Neuron (in vitro differentiated cells): ENCODE measurements at regions not wholly inside any gene's neighbourhood (a gene's known extent, or its start where the extent isn't known, plus 50 kb on each side); places are given as distances from the start of the nearest gene placed in this dataset.

ENCODE experiments used
- H2AFZ ChIP-seq: one replicate; pipeline ENCODE4 v1.6.1; 2013; ENCODE audit warnings: low read depth, mild to moderate bottlenecking, inconsistent platforms, low read length, moderate library complexity
- H3K27me3 ChIP-seq: one replicate; pipeline ENCODE4 v1.6.1; 2013; ENCODE audit warnings: low read length; ENCODE audit not compliant: insufficient read depth
- H3K36me3 ChIP-seq: one replicate; pipeline ENCODE4 v1.6.1; 2013; ENCODE audit warnings: low read length; ENCODE audit not compliant: insufficient read depth
- H3K4me1 ChIP-seq: one replicate; pipeline ENCODE4 v1.6.1; 2013; ENCODE audit warnings: low read length; ENCODE audit not compliant: insufficient read depth
- H3K4me3 ChIP-seq: 2 replicates; pipeline ENCODE4 v1.5.1; 2013; ENCODE audit warnings: mild to moderate bottlenecking, low read length, moderate library complexity
- H3K9me3 ChIP-seq: one replicate; pipeline ENCODE4 v1.6.1; 2013; ENCODE audit warnings: low read length

- no peak overlapping the region for H2AFZ ChIP-seq
- H3K4me1 ChIP-seq: peaks cover 9% of the 10 kb centered on the region
- no peaks in the 10 kb centered on the region for H3K36me3 ChIP-seq
- no peaks in the 10 kb centered on the region for H3K9me3 ChIP-seq
- no peak overlapping the region for H3K4me3 ChIP-seq
- peaks cover 17% of the 10 kb centered on the region for H3K27me3 ChIP-seq
Observed at GRCh38 chr22:22424956-22425355, 83.6 kb downstream of the ZNF280B start.

- no peaks in the 10 kb centered on the region for H3K36me3 ChIP-seq
- H3K4me3 ChIP-seq: no peak overlapping the region
- no peak overlapping the region for H2AFZ ChIP-seq
- H3K9me3 ChIP-seq: no peaks in the 10 kb centered on the region
- peaks cover 13% of the 10 kb centered on the region for H3K27me3 ChIP-seq
- H3K4me1 ChIP-seq: peaks cover 9% of the 10 kb centered on the region
Observed at GRCh38 chr22:22425356-22425755, 83.2 kb downstream of the ZNF280B start.

- Histone ChIP-seq H3K4me3 (no peak overlapping the region), H2AFZ (no peak overlapping the region), H3K27me3 (peaks cover 13% of the 10 kb centered on the region), H3K36me3 (no peaks in the 10 kb centered on the region), H3K4me1 (peaks cover 9% of the 10 kb centered on the region), H3K9me3 (no peaks in the 10 kb centered on the region)
Observed at GRCh38 chr22:22425783-22426624, 82.5 kb downstream of the ZNF280B start.

- no peak overlapping the region for H2AFZ ChIP-seq
- H3K9me3 ChIP-seq: no peaks in the 10 kb centered on the region
- H3K4me1 ChIP-seq: peaks cover 9% of the 10 kb centered on the region
- peaks cover 7% of the 10 kb centered on the region for H3K27me3 ChIP-seq
- no peak overlapping the region for H3K4me3 ChIP-seq
- no peaks in the 10 kb centered on the region for H3K36me3 ChIP-seq
Observed at GRCh38 chr22:22427542-22428065, 80.9 kb downstream of the ZNF280B start.

GRCh38 chr22:22428222-22429098 is 80.1 kb downstream of the ZNF280B start:
- H3K9me3 ChIP-seq: no peaks in the 10 kb centered on the region
- H3K4me3 ChIP-seq: no peak overlapping the region
- H3K27me3 ChIP-seq: peaks cover 7% of the 10 kb centered on the region
- peaks cover 9% of the 10 kb centered on the region for H3K4me1 ChIP-seq
- H3K36me3 ChIP-seq: no peaks in the 10 kb centered on the region
- H2AFZ ChIP-seq: no peak overlapping the region

- no peak overlapping the region for H2AFZ ChIP-seq
- peaks cover 9% of the 10 kb centered on the region for H3K4me1 ChIP-seq
- no peaks in the 10 kb centered on the region for H3K36me3 ChIP-seq
- H3K27me3 ChIP-seq: peaks cover 7% of the 10 kb centered on the region
- H3K9me3 ChIP-seq: no peaks in the 10 kb centered on the region
- no peak overlapping the region for H3K4me3 ChIP-seq
Observed at GRCh38 chr22:22429369-22430108, 79.0 kb downstream of the ZNF280B start.

- H3K27me3 ChIP-seq: peaks cover 7% of the 10 kb centered on the region
Observed at GRCh38 chr22:22430111-22430820, 78.3 kb downstream of the ZNF280B start.

GRCh38 chr22:22431271-22432220 is 77.0 kb downstream of the ZNF280B start:
- Histone ChIP-seq H3K27me3 (peaks cover 3% of the 10 kb centered on the region), H3K36me3 (no peaks in the 10 kb centered on the region), H2AFZ (no peak overlapping the region), H3K4me1 (peaks cover 3% of the 10 kb centered on the region), H3K4me3 (no peak overlapping the region), H3K9me3 (no peaks in the 10 kb centered on the region)

More at GRCh38 chr22:22430111-22430820, 78.3 kb downstream of the ZNF280B start:
- Histone ChIP-seq H3K4me1 (peaks cover 9% of the 10 kb centered on the region), H3K9me3 (no peaks in the 10 kb centered on the region), H2AFZ (no peak overlapping the region), H3K36me3 (no peaks in the 10 kb centered on the region), H3K4me3 (no peak overlapping the region)

- Histone ChIP-seq H3K9me3 (no peaks in the 10 kb centered on the region), H3K4me1 (no peaks in the 10 kb centered on the region), H3K27me3 (peaks cover 3% of the 10 kb centered on the region), H3K36me3 (no peaks in the 10 kb centered on the region), H2AFZ (no peak overlapping the region), H3K4me3 (no peak overlapping the region)
Observed at GRCh38 chr22:22432479-22432878, 76.1 kb downstream of the ZNF280B start.

GRCh38 chr22:22432937-22433336 is 75.6 kb downstream of the ZNF280B start:
- Histone ChIP-seq H3K9me3 (no peaks in the 10 kb centered on the region), H3K36me3 (no peaks in the 10 kb centered on the region), H3K4me3 (no peak overlapping the region), H2AFZ (no peak overlapping the region), H3K27me3 (peaks cover 3% of the 10 kb centered on the region), H3K4me1 (no peaks in the 10 kb centered on the region)

- no peaks in the 10 kb centered on the region for H3K4me1 ChIP-seq
- no peaks in the 10 kb centered on the region for H3K9me3 ChIP-seq
- H3K4me3 ChIP-seq: no peak overlapping the region
- H3K27me3 ChIP-seq: no peaks in the 10 kb centered on the region
- H3K36me3 ChIP-seq: no peaks in the 10 kb centered on the region
- no peak overlapping the region for H2AFZ ChIP-seq
Observed at GRCh38 chr22:22433770-22434169, 74.8 kb downstream of the ZNF280B start.
